RWPE2 (cell line): ENCODE measurements at regions not wholly inside any gene's neighbourhood (a gene's known extent, or its start where the extent isn't known, plus 50 kb on each side); places are given as distances from the start of the nearest gene placed in this dataset.
"Not testable (repeated sequence)": the region's sequence is repeated elsewhere in the genome, so short reads cannot be mapped to it uniquely, and the experiment has no call there.

ENCODE experiments used
- ATAC-seq: fragments of 200-7000 bp; cut with Tn5 transposase; 3 replicates; pipeline ENCODE4 v1.9.1; 2021; ENCODE audit warnings: low read depth
- DNase-seq: peaks from one replicate; pipeline ENCODE4 v3.0.0-alpha.2; 2020; ENCODE audit warnings: low spot score
- H3K27ac ChIP-seq: fragments of 450-650 bp; 2 replicates; pipeline ENCODE4 v1.5.1; 2017; ENCODE audit warnings: mild to moderate bottlenecking; ENCODE audit not compliant: poor library complexity, severe bottlenecking
- H3K27me3 ChIP-seq: fragments of 250-450 bp; sonication (Bioruptor Pico); 2 replicates; pipeline ENCODE4 v1.5.1; 2021; ENCODE audit warnings: mild to moderate bottlenecking, moderate library complexity; ENCODE audit not compliant: insufficient read depth, poor library complexity, severe bottlenecking
- H3K36me3 ChIP-seq: fragments of 250-450 bp; sonication (Bioruptor Pico); 2 replicates; pipeline ENCODE4 v1.5.1; 2020; ENCODE audit warnings: low read depth, mild to moderate bottlenecking, moderate library complexity
- H3K4me1 ChIP-seq: fragments of 250-450 bp; sonication (Bioruptor Pico); 2 replicates; pipeline ENCODE4 v1.5.1; 2021; ENCODE audit warnings: mild to moderate bottlenecking, moderate library complexity; ENCODE audit not compliant: insufficient read depth, poor library complexity, severe bottlenecking
- H3K4me3 ChIP-seq: fragments of 250-450 bp; sonication (Bioruptor Pico); 2 replicates; pipeline ENCODE4 v1.5.1; 2021; ENCODE audit warnings: mild to moderate bottlenecking, moderate library complexity; ENCODE audit not compliant: severe bottlenecking
- H3K9me3 ChIP-seq: fragments of 250-450 bp; sonication (Bioruptor Pico); 2 replicates; pipeline ENCODE4 v1.5.1; 2021; ENCODE audit warnings: mild to moderate bottlenecking, moderate library complexity; ENCODE audit not compliant: severe bottlenecking
- TF ChIP-seq, protein P1 (sequence below): fragments of 450-650 bp; IDR thresholded peaks from one replicate; pipeline ENCODE4 v1.5.1; 2017; ENCODE audit warnings: mild to moderate bottlenecking, moderate library complexity; ENCODE audit not compliant: poor library complexity, severe bottlenecking

DNA sequence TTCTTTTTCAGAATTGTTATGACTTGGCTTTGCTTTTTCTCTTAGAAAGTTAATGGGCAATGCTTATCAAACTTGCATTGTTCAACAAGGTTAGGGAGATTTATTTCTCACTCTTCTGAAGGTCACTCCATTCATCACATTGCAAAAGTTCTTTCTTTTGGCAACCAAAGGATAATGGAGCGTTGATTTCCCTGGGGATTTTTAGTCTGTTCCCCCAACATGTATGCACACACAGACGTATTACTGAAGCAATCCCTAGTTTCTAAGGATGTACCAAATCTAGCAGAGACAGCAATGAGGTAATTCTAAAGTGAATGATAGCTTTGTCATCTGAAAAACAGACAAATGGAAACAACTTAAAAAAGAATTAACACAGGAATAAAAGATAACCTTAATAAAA is 349.1 kb downstream of the NYAP2 start:
- TF ChIP-seq, protein P1, sequence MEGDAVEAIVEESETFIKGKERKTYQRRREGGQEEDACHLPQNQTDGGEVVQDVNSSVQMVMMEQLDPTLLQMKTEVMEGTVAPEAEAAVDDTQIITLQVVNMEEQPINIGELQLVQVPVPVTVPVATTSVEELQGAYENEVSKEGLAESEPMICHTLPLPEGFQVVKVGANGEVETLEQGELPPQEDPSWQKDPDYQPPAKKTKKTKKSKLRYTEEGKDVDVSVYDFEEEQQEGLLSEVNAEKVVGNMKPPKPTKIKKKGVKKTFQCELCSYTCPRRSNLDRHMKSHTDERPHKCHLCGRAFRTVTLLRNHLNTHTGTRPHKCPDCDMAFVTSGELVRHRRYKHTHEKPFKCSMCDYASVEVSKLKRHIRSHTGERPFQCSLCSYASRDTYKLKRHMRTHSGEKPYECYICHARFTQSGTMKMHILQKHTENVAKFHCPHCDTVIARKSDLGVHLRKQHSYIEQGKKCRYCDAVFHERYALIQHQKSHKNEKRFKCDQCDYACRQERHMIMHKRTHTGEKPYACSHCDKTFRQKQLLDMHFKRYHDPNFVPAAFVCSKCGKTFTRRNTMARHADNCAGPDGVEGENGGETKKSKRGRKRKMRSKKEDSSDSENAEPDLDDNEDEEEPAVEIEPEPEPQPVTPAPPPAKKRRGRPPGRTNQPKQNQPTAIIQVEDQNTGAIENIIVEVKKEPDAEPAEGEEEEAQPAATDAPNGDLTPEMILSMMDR = no peak
- ATAC-seq = no peak
- no peaks in the 10 kb centered on the region for H3K36me3 ChIP-seq

DNA sequence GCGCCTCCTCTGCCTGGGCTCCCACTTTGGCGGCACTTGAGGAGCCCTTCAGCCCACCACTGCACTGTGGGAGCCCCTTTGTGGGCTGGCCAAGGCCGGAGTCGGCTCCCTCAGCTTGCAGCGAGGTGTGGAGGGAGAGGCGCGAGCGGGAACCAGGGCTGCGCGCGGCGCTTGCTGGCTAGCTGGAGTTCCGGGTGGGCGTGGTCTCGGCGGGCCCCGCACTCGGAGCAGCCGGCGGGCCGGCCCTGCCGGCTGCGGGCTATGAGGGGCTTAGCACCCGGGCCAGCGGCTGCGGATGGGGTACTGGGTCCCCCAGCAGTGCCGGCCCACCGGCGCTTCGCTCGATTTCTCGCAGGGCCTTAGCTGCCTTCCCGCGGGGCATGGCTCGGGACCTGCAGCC is 344.5 kb downstream of the NYAP2 start:
- H3K9me3 ChIP-seq, H3K27me3 ChIP-seq, H3K36me3 ChIP-seq, ATAC-seq, H3K4me1 ChIP-seq, DNase-seq, H3K27ac ChIP-seq: not testable (repeated sequence)
- H3K4me3 ChIP-seq = peak overlapping the region; percentile 24

More for the DNA sequence above, 349.1 kb downstream of the NYAP2 start:
- no peak overlapping the region for H3K4me3 ChIP-seq
- H3K27me3 ChIP-seq = no peaks in the 10 kb centered on the region
- no peaks in the 10 kb centered on the region for H3K9me3 ChIP-seq
- no peak overlapping the region for H3K27ac ChIP-seq
- DNase-seq = no peak
- H3K4me1 ChIP-seq = no peaks in the 10 kb centered on the region

DNA sequence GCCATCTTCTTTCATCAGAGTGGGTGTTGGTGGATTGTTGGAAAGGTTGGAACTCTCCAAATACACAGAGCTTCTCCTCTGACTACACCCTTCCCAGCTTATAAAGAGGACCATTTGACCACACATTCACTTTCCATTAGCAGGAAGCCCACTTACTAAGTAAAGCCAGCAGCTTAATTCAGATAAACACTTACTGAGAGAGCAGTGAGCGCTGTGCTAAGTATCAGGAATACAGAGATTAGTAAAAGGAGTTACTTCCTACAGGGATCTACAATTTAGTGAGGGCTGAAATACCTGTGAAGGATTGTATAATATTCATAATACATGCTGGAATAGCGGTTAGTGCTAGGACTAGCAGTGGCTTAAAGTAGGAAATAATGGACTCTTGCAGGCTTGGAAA is 343.0 kb downstream of the NYAP2 start:
- Histone ChIP-seq H3K36me3 (no peaks in the 10 kb centered on the region), H3K27ac (no peak overlapping the region), H3K27me3 (no peaks in the 10 kb centered on the region), H3K4me3 (no peak overlapping the region), H3K4me1 (peaks cover 6% of the 10 kb centered on the region), H3K9me3 (no peaks in the 10 kb centered on the region)
- DNase-seq = no peak
- no peak for ATAC-seq
- TF ChIP-seq, protein P1 = no peak

DNA sequence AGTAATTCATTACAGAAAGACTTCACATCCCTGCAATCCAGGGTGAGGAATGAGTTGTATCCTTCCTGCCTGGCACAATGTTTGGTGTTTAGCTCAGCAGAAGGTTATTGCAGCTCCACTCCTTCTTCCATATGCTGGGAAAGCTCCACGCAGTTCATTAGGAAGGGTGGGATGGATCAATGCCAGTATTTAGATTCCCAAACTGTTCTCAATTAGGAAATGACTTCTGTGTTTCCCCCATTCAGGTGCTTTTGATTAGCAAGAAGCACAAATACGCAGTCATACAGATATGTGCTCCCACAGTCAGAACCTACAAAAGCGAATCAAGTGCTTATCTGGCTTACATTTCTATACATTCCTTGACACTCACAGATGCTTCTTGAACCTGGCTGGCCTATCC is 340.6 kb downstream of the NYAP2 start:
- DNase-seq (no peak), ATAC-seq (no peak)
- Histone ChIP-seq H3K36me3 (no peaks in the 10 kb centered on the region), H3K4me3 (no peak overlapping the region), H3K27ac (no peak overlapping the region), H3K27me3 (no peaks in the 10 kb centered on the region), H3K9me3 (no peaks in the 10 kb centered on the region), H3K4me1 (peaks cover 29% of the 10 kb centered on the region)
- TF ChIP-seq, protein P1 = no peak

DNA sequence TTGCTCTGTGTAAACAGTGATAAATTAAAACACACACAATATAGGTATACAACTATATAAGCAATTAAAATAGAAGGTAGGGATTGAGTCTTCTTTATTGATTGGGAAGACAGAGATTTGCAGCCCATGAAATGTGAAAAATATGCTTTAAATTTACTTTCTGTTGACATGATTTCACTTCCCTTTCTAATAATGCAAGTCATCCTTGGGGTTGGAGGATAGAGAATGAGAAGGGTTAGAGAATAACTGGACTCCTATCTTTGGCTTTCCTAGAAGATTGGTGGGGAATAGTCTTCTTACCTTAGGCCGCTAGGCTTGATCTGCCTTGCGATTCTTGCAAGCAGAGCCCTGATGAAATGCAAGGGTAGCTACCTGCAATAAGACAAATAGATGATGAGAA is 339.8 kb downstream of the NYAP2 start:
- peaks cover 29% of the 10 kb centered on the region for H3K4me1 ChIP-seq
- H3K27me3 ChIP-seq = no peaks in the 10 kb centered on the region
- H3K4me3 ChIP-seq = no peak overlapping the region
- DNase-seq (no peak), ATAC-seq (no peak)
- no peaks in the 10 kb centered on the region for H3K36me3 ChIP-seq
- no peak overlapping the region for H3K27ac ChIP-seq
- no peaks in the 10 kb centered on the region for H3K9me3 ChIP-seq
- TF ChIP-seq, protein P1 = no peak
